K562 (cell line): ENCODE measurements at regions not wholly inside any gene's neighbourhood (a gene's known extent, or its start where the extent isn't known, plus 50 kb on each side); places are given as distances from the start of the nearest gene placed in this dataset.
A peak's percentile ranks its signal among the peaks of the same experiment; 100 is the strongest.

Experiments
- ATAC-seq: fragments of 200-7000 bp; cut with Tn5 transposase; 3 replicates; pipeline ENCODE4 v1.9.1; 2020; ENCODE audit warnings: moderate library complexity
- BruUV-seq: library from RNA; stranded (reverse); fragments of 400-500 nt; replicated peaks from 2 replicates; lab custom pipeline; 2021; lab: Mats Ljungman, UMichigan
- CTCF ChIA-PET: fragments of 300-600 bp; formaldehyde crosslinking; extraction: SDS; loops from one replicate; lab custom pipeline; 2021; ENCODE audit warnings: low intra/inter-chr PET ratio; lab: Yijun Ruan, JAX
- POLR2A ChIA-PET: fragments of 300-600, 350-650 bp; sonication (Branson Sonifier 250); formaldehyde crosslinking; extraction: SDS; loops from one replicate; lab custom pipeline; 2021; ENCODE audit warnings: antibody characterized with exemption, inconsistent platforms; lab: Yijun Ruan, JAX
- DNase-seq, 4 experiments: peaks; one replicate each; pipeline versions ENCODE4 v3.0.0 to v3.0.0-alpha.2; 2011 to 2018; ENCODE audit warnings: low spot score in 3 of 4, mixed read lengths in 3 of 4; ENCODE audit errors: extremely low read depth in 1 of 4
- FAIRE-seq: peaks from 2 replicates; lab custom pipeline; 2011; peaks lifted over from hg19 to GRCh38; lab: Jason Lieb, UNC
- H2AFZ ChIP-seq: 2 replicates; pipeline ENCODE4 v1.6.0; 2011; ENCODE audit warnings: low read depth, low read length, control low read depth, inconsistent platforms
- H3K27ac ChIP-seq: fragments of 200-600 bp; 3 replicates; pipeline ENCODE4 v1.8.0; 2011; ENCODE audit warnings: low read depth, mild to moderate bottlenecking, control low read depth, inconsistent platforms, low read length, moderate library complexity, mixed read lengths; ENCODE audit errors: extremely low read depth
- H3K27me3 ChIP-seq, 2 experiments: fragments of 300-600 bp in 1 of 2; 2 replicates in 1 of 2; 3 replicates in 1 of 2; pipeline versions ENCODE4 v1.6.0 to v1.8.0; 2011; ENCODE audit warnings: inconsistent platforms in 2 of 2, low read length in 2 of 2, mild to moderate bottlenecking in 1 of 2, mixed read lengths in 1 of 2, moderate library complexity in 1 of 2; ENCODE audit not compliant: control insufficient read depth in 2 of 2, insufficient read depth in 2 of 2
- H3K36me3 ChIP-seq: fragments of 300-600 bp; 3 replicates; pipeline ENCODE4 v1.8.0; 2011; ENCODE audit warnings: mild to moderate bottlenecking, low read length, inconsistent platforms; ENCODE audit not compliant: control insufficient read depth, insufficient read depth
- H3K4me1 ChIP-seq, 2 experiments: fragments of 200-600 bp in 1 of 2; replicated peaks in 1 of 2; 2 replicates in 1 of 2; 3 replicates in 1 of 2; pipeline versions ENCODE4 v1.5.1 to v1.8.0; 2011; ENCODE audit warnings: inconsistent platforms in 2 of 2, low read length in 2 of 2, mild to moderate bottlenecking in 1 of 2, mixed read lengths in 1 of 2, moderate library complexity in 1 of 2; ENCODE audit not compliant: control insufficient read depth in 2 of 2, insufficient read depth in 2 of 2
- H3K4me2 ChIP-seq: 2 replicates; pipeline ENCODE4 v1.6.1; 2011; ENCODE audit warnings: low read length, control low read depth, inconsistent platforms, mixed read lengths; ENCODE audit not compliant: insufficient read depth
- H3K4me3 ChIP-seq: fragments of 200-600 bp; sonication (generic), shearing (Covaris generic); 2 replicates; pipeline ENCODE4 v1.5.1; 2016; ENCODE audit warnings: control low read depth, inconsistent platforms
- H3K79me2 ChIP-seq: fragments of 200-600 bp; 3 replicates; pipeline ENCODE4 v1.8.0; 2011; ENCODE audit warnings: low read length, inconsistent platforms; ENCODE audit not compliant: control insufficient read depth, insufficient read depth
- H3K9ac ChIP-seq, 2 experiments: 2 replicates each; pipeline versions ENCODE4 v1.6.0 to v1.6.1; 2011; ENCODE audit warnings: low read depth in 2 of 2, low read length in 2 of 2, control low read depth in 1 of 2, inconsistent platforms in 1 of 2, mild to moderate bottlenecking in 1 of 2, mixed read lengths in 1 of 2; ENCODE audit not compliant: insufficient read depth in 1 of 2
- H3K9me1 ChIP-seq: one replicate; pipeline ENCODE4 v1.6.0; 2011; ENCODE audit warnings: inconsistent platforms, mild to moderate bottlenecking, low read length, moderate library complexity; ENCODE audit not compliant: control insufficient read depth, insufficient read depth
- H3K9me3 ChIP-seq: replicated peaks from 2 replicates; pipeline ENCODE4 v1.5.1; 2011; ENCODE audit warnings: low read depth, low read length, inconsistent platforms; ENCODE audit not compliant: control insufficient read depth, insufficient read depth
- H4K20me1 ChIP-seq: replicated peaks from 2 replicates; pipeline ENCODE4 v1.6.1; 2011; ENCODE audit warnings: low read length, inconsistent platforms, mixed read lengths; ENCODE audit not compliant: control insufficient read depth, insufficient read depth
- DNMT1 ChIP-seq: fragments of 450-650 bp; IDR thresholded peaks from 2 replicates; pipeline ENCODE4 v1.6.1; 2016; ENCODE audit warnings: antibody characterized with exemption, mild to moderate bottlenecking
- DPF2 ChIP-seq: fragments of 450-650 bp; IDR thresholded peaks from 2 replicates; pipeline ENCODE4 v1.6.1; 2016
- GABPA ChIP-seq: fragments of 200-800 bp; sonication (Bioruptor generic); conservative IDR thresholded peaks from 2 replicates; pipeline ENCODE4 v1.6.1; 2016; ENCODE audit warnings: low read depth, missing genetic modification characterization, missing compliant biosample characterization
- JUN ChIP-seq, 2 experiments: sonication (generic) in 1 of 2; formaldehyde crosslinking in 1 of 2; IDR thresholded peaks; 2 replicates each; pipeline versions ENCODE4 v1.6.1 to v1.8.0; 2012 to 2022; ENCODE audit warnings: borderline replicate concordance in 2 of 2, mild to moderate bottlenecking in 2 of 2, improper control_type of control experiment in 1 of 2, low read depth in 1 of 2, low read length in 1 of 2, missing genetic modification reagents in 1 of 2
- NFATC3 ChIP-seq: fragments of 450-650 bp; IDR thresholded peaks from 2 replicates; pipeline ENCODE4 v1.6.1; 2017; ENCODE audit warnings: mild to moderate bottlenecking
- PHF20 ChIP-seq: fragments of 450-650 bp; IDR thresholded peaks from 2 replicates; pipeline ENCODE4 v1.6.1; 2018; ENCODE audit not compliant: partially characterized antibody
- PML ChIP-seq: IDR thresholded peaks from 2 replicates; pipeline ENCODE4 v1.6.1; 2012; ENCODE audit warnings: low read length, inconsistent platforms
- SPI1 ChIP-seq: IDR thresholded peaks from 2 replicates; pipeline ENCODE4 v1.6.1; 2011; ENCODE audit warnings: low read depth, low read length, control low read depth, borderline replicate concordance
- WGBS: fragments of 100-300 bp; shearing (Covaris generic); methylation state at CpG from one replicate; pipeline ENCODE4 v1.1.6; 2016; ENCODE audit warnings: low coverage, mixed read lengths; ENCODE audit not compliant: insufficient coverage; ENCODE audit errors: missing lambda C conversion rate; 5-methylcytosine and 5-hydroxymethylcytosine counted together
- in situ Hi-C: fragments of 300-500 bp; cut with MboI; formaldehyde crosslinking; loops from 4 replicates; pipeline ENCODE4 v1.15.0; 2018; ENCODE audit warnings: inconsistent platforms, mixed read lengths
- intact Hi-C: fragments of 100-400 bp; cut with micrococcal nuclease; formaldehyde crosslinking; loops from 2 replicates; pipeline ENCODE4 v1.14.2; 2022
- TF ChIP-seq, protein P1 (sequence below): fragments of 250-450 bp; sonication (Bioruptor Pico); IDR thresholded peaks from 2 replicates; pipeline ENCODE4 v1.5.0; 2021; ENCODE audit warnings: mild to moderate bottlenecking, moderate library complexity

DNA sequence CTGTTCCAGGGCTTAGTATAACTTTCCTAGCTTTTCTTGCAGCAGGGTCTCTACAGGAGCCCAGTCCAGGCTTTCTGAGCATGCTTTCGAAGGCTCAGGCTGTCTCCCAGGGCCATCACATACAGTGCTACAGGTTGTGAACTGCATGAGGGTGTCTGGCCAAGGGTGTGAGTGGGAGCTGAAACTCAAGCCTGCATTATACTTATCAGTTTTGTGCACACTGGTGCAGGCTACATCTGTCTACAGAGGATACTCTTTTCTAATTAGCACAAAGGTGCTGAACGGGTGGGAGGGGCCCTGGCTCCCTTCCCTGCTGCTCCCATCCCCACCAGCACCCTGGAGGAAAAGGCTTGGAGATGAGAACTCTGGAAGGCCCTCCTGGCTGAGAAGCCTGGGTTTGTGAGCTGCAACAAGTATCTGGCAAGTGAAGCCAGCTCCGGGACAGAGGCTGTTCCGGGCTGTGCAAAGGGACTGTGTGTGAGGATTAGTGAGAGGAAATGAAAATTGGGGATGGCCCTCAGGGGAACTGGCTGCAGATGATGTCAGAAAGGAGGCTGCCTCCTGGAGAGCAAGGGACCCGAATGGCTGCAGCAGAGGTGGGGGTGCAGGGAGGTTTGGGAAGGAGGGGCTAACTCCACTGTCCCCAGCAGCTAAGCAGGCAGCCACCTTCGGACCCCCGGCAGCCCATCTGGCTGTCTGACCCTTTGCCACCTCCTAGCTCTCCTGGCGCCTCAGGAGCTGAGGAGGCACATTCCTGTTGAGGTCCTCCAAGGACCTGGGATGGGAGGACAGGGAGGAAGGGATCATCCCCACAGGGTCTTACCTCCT, 68.5 kb downstream of the EFNB1 start (continued):
- TF ChIP-seq, protein P1, sequence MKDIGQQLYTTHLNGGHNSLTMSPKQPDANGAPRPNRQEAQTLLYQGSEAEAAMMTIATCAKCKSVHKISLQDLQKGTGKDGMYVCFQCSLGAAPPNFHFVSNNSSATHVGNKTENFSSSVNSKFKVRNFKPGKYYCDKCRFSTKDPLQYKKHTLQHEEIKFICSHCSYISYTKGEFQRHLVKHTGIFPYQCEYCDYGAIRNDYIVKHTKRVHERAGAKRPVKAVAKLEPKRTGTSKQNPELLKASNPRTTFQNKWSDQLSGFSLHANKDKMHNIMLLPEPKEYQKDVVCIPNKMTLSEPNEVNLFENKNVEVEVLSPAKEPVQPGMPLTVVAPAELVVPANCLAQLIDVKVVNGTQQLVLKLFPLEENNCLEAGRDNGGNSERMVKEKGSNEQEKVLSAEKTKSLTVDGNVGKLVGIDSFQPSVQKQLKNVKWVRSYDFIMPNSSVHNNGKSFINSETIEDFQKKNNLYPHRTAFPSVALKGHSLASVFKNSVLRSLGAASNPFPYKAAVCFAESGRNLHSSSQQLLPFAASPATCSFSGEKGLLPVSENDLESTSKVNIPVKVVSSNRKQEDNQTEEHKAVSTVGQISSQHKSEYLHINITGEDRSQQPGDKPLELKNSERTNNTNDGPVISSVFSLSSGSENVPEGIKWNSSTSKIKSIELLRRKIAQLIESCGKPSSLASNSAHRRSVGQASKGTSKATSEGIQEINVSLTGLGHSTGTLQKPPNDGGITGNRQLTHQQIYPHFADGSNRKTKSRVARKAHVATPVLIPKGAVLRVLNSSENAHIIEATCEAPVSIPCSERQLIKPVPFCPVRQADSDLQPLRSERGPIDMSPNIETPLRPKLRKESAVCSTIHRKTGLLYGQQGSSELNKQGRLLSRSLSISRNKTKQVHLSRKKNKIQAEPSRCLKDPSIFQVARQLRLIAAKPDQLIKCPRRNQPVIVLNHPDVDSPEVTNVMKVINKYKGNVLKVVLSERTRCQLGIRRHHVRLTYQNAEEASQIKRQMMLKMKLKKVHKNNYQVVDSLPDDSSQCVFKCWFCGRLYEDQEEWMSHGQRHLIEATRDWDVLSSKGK, result no peak
- TF ChIP-seq PHF20, result no peak
- peak; percentile 61 for TF ChIP-seq DPF2
- TF ChIP-seq NFATC3, result no peak
- no peak for TF ChIP-seq DNMT1

DNA sequence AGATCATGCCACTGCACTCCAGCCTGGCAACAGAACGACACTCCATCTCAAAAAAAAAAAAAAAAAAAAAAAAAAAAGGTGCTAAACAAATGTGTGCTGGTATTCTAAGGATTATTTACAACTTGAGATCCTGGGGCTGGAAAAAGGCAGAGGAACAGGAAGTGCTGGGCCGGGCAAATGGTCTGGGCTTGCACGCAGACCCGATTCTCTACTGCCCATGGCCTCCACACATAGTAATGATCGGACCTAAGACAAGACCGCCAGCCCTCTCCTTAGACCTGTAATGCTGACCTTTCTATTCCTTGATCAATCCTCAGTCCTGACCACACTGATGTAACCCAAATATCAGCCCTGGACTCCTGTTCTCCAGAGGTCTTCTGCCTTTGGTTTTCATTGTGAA, 67.8 kb downstream of the EFNB1 start:
- no peak overlapping the region for H3K27ac ChIP-seq
- no peak overlapping the region for H3K9ac ChIP-seq
- no peak overlapping the region for H3K4me2 ChIP-seq
- DNase-seq, result no peak
- TF ChIP-seq JUN (IDR thresholded peaks at IDR 0.05; ENCODE audit: borderline replicate concordance, low read depth, low read length) (no peak), JUN (CRISPR knock-in tag; IDR thresholded peaks at IDR 0.05; ENCODE audit: borderline replicate concordance) (no peak), SPI1 (peak; percentile 6; the same call in 1 of the 2 replicates), PML (no peak), GABPA (tag) (no peak)
- TF ChIP-seq, all 486 proteins: peak for 1
- ChIA-PET CTCF (no interaction called here), POLR2A (no interaction called here)
- Histone ChIP-seq H3K36me3 (no peaks in the 10 kb centered on the region), H4K20me1 (no peaks in the 10 kb centered on the region), H3K9me3 (no peaks in the 10 kb centered on the region), H3K4me1 (peaks cover 4 to 30% of the 10 kb centered on the region in 2 experiments; a peak in 4 of 5 replicates), H2AFZ (no peak overlapping the region), H3K27me3 (peaks cover 0 to 9% of the 10 kb centered on the region in 2 experiments; a peak in 1 of 5 replicates), H3K79me2 (no peaks in the 10 kb centered on the region), H3K9me1 (no peaks in the 10 kb centered on the region), H3K4me3 (no peak overlapping the region)
- in situ Hi-C loops, result no loop called here
- FAIRE-seq (no peak), ATAC-seq (no peak)
- intact Hi-C loops, result no loop called here
- BruUV-seq, result no TSS peak
- WGBS, result 38% methylated on average over 2 of the region's 6 CpGs
